ENCODE measurements at regions not wholly inside any gene's neighbourhood (a gene's known extent, or its start where the extent isn't known, plus 50 kb on each side); places are given as distances from the start of the nearest gene placed in this dataset.

DNA sequence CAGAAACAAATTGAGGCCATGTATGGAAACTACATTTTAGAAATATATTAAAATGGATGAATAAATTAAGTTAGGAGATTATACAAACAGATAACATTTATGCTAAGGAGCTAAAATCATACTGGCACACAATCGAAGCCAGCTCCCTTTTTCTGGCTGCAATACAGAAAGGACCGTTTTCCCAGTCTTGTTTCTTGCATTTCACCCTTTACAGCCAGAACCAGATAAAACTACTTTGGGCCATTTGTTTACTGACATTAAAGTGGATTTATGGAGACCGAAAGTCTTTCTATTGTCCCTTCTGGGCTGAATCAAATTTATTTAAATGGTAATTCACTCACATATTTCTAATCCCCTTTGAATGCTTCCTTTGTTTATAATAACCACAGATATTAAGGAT is 50.1 kb upstream of the CNTN3 start:
- TF ChIP-seq CTCF (IDR thresholded peaks at IDR 0.05) (no peak), EZH2phosphoT487 (IDR thresholded peaks at IDR 0.05) (no peak), EZH2 (IDR thresholded peaks at IDR 0.05) (no peak)
